H1 (cell line): ENCODE measurements at regions not wholly inside any gene's neighbourhood (a gene's known extent, or its start where the extent isn't known, plus 50 kb on each side); places are given as distances from the start of the nearest gene placed in this dataset.

Source experiments
- CTCF ChIA-PET: fragments of 300-600 bp; sonication (Branson Sonifier 250); formaldehyde crosslinking; loops from one replicate; lab custom pipeline; 2021; ENCODE audit not compliant: partially characterized antibody; lab: Charles Lee
- POLR2A ChIA-PET: fragments of 300-600 bp; sonication (Branson Sonifier 250); formaldehyde crosslinking; loops from one replicate; lab custom pipeline; 2021; ENCODE audit warnings: inconsistent platforms; ENCODE audit not compliant: partially characterized antibody; lab: Charles Lee
- DNase-seq, 2 experiments: peaks; one replicate each; pipeline versions ENCODE4 v3.0.0 to v3.0.0-alpha.2; 2010 to 2022; ENCODE audit warnings: low spot score in 2 of 2, low read depth in 1 of 2, mixed read lengths in 1 of 2
- FAIRE-seq: peaks from 2 replicates; lab custom pipeline; 2011; peaks lifted over from hg19 to GRCh38; lab: Jason Lieb, UNC
- H2AFZ ChIP-seq: 2 replicates; pipeline ENCODE4 v1.8.1; 2012; ENCODE audit warnings: low read length, inconsistent platforms
- H2AK5ac ChIP-seq: 2 replicates; pipeline ENCODE4 v1.6.1; 2013; ENCODE audit warnings: low read depth, low read length
- H2BK120ac ChIP-seq: replicated peaks from 2 replicates; pipeline ENCODE3; 2013; ENCODE audit warnings: low read depth, low read length, inconsistent platforms
- H2BK12ac ChIP-seq: 2 replicates; pipeline ENCODE4 v1.6.1; 2013; ENCODE audit warnings: low read depth, low read length
- H2BK15ac ChIP-seq: 2 replicates; pipeline ENCODE4 v1.6.1; 2013; ENCODE audit warnings: low read length
- H2BK20ac ChIP-seq: 2 replicates; pipeline ENCODE4 v1.6.1; 2013; ENCODE audit warnings: low read length
- H2BK5ac ChIP-seq: 2 replicates; pipeline ENCODE4 v1.6.1; 2013; ENCODE audit warnings: low read depth, low read length
- H3K14ac ChIP-seq: 2 replicates; pipeline ENCODE4 v1.6.1; 2013; ENCODE audit warnings: inconsistent platforms; ENCODE audit not compliant: insufficient read length
- H3K18ac ChIP-seq: 2 replicates; pipeline ENCODE4 v1.6.1; 2013; ENCODE audit warnings: low read length; ENCODE audit errors: extremely low read depth
- H3K23ac ChIP-seq: 2 replicates; pipeline ENCODE4 v1.6.1; 2013; ENCODE audit warnings: inconsistent platforms; ENCODE audit not compliant: insufficient read length
- H3K23me2 ChIP-seq: 2 replicates; pipeline ENCODE4 v1.6.1; 2013; ENCODE audit warnings: low read depth, low read length
- H3K27ac ChIP-seq: 2 replicates; pipeline ENCODE4 v1.6.1; 2011; ENCODE audit warnings: low read depth, low read length, inconsistent platforms
- H3K27me3 ChIP-seq, 4 experiments: replicated peaks in 1 of 4; 1 replicate in 1 of 4; 2 replicates in 3 of 4; pipeline versions ENCODE4 v1.6.1 to v1.8.1; 2011 to 2013; ENCODE audit warnings: low read length in 3 of 4, mild to moderate bottlenecking in 3 of 4, inconsistent platforms in 2 of 4, mixed read lengths in 2 of 4, moderate library complexity in 1 of 4; ENCODE audit not compliant: control insufficient read depth in 3 of 4, insufficient read depth in 3 of 4; ENCODE audit errors: extremely low read depth in 1 of 4
- H3K36me3 ChIP-seq, 4 experiments: 2 replicates each; pipeline versions ENCODE4 v1.6.1 to v1.8.1; 2011 to 2013; ENCODE audit warnings: mild to moderate bottlenecking in 4 of 4, low read length in 3 of 4, moderate library complexity in 2 of 4, control low read depth in 1 of 4, inconsistent platforms in 1 of 4; ENCODE audit not compliant: insufficient read depth in 4 of 4, control insufficient read depth in 2 of 4
- H3K4ac ChIP-seq: replicated peaks from 2 replicates; pipeline ENCODE3; 2013; ENCODE audit warnings: low read length, low read depth, mixed read lengths, inconsistent platforms; ENCODE audit not compliant: insufficient read length
- H3K4me1 ChIP-seq, 4 experiments: replicated peaks in 1 of 4; 1 replicate in 1 of 4; 2 replicates in 3 of 4; pipeline versions ENCODE4 v1.6.1 to v1.8.1; 2011 to 2013; ENCODE audit warnings: low read length in 3 of 4, inconsistent platforms in 2 of 4, mixed read lengths in 1 of 4; ENCODE audit not compliant: insufficient read depth in 4 of 4, control insufficient read depth in 3 of 4
- H3K4me2 ChIP-seq, 2 experiments: 2 replicates each; pipeline versions ENCODE4 v1.6.1 to v1.8.1; 2011 to 2013; ENCODE audit warnings: low read depth in 2 of 2, low read length in 2 of 2, control low read depth in 1 of 2, inconsistent platforms in 1 of 2, mild to moderate bottlenecking in 1 of 2; ENCODE audit not compliant: insufficient read depth in 1 of 2
- H3K4me3 ChIP-seq, 4 experiments: fragments of 200-600, 300-600 bp in 1 of 4; sonication (generic), shearing (Covaris generic), sonication (Bioruptor Twin) in 1 of 4; 2 replicates each; pipeline versions ENCODE4 v1.5.1 to v1.8.1; 2011 to 2016; ENCODE audit warnings: low read length in 4 of 4, low read depth in 3 of 4, control low read depth in 2 of 4, inconsistent platforms in 2 of 4, mild to moderate bottlenecking in 2 of 4, mixed read lengths in 1 of 4, moderate library complexity in 1 of 4; ENCODE audit not compliant: insufficient read depth in 2 of 4; ENCODE audit errors: extremely low read depth in 1 of 4
- H3K56ac ChIP-seq: replicated peaks from 2 replicates; pipeline ENCODE3; 2013; ENCODE audit warnings: low read depth, mild to moderate bottlenecking, mixed read lengths, low read length, inconsistent platforms; ENCODE audit not compliant: insufficient read length
- H3K79me1 ChIP-seq: 2 replicates; pipeline ENCODE4 v1.6.1; 2013; ENCODE audit warnings: low read depth, low read length, control low read depth
- H3K79me2 ChIP-seq, 2 experiments: 2 replicates each; pipeline versions ENCODE4 v1.6.1 to v1.8.1; 2012 to 2013; ENCODE audit warnings: low read length in 2 of 2, mild to moderate bottlenecking in 2 of 2, inconsistent platforms in 1 of 2; ENCODE audit not compliant: insufficient read depth in 2 of 2, control insufficient read depth in 1 of 2
- H3K9ac ChIP-seq, 4 experiments: replicated peaks in 1 of 4; 1 replicate in 1 of 4; 2 replicates in 3 of 4; pipeline versions ENCODE4 v1.6.1 to v1.8.1; 2011 to 2013; ENCODE audit warnings: low read depth in 3 of 4, low read length in 3 of 4, control low read depth in 2 of 4, mild to moderate bottlenecking in 2 of 4, moderate library complexity in 2 of 4, inconsistent platforms in 1 of 4; ENCODE audit errors: extremely low read depth in 1 of 4
- H3K9me3 ChIP-seq, 2 experiments: 2 replicates each; pipeline versions ENCODE4 v1.6.1 to v1.8.1; 2012 to 2013; ENCODE audit warnings: mild to moderate bottlenecking in 2 of 2, moderate library complexity in 2 of 2, control low read depth in 1 of 2, inconsistent platforms in 1 of 2, low read depth in 1 of 2, low read length in 1 of 2, mixed read lengths in 1 of 2; ENCODE audit not compliant: insufficient read depth in 2 of 2
- H4K20me1 ChIP-seq, 2 experiments: replicated peaks in 1 of 2; 2 replicates each; pipeline versions ENCODE3 to v1.8.1; 2011 to 2013; ENCODE audit warnings: inconsistent platforms in 2 of 2, low read length in 2 of 2, mild to moderate bottlenecking in 1 of 2; ENCODE audit not compliant: insufficient read depth in 2 of 2, control insufficient read depth in 1 of 2
- H4K5ac ChIP-seq: 2 replicates; pipeline ENCODE4 v1.6.1; 2013; ENCODE audit warnings: low read length, low read depth, mixed read lengths, inconsistent platforms; ENCODE audit not compliant: insufficient read length
- H4K8ac ChIP-seq: 2 replicates; pipeline ENCODE4 v1.8.0; 2013; ENCODE audit warnings: mild to moderate bottlenecking, moderate library complexity, low read length, inconsistent platforms; ENCODE audit not compliant: insufficient read depth; ENCODE audit errors: extremely low read depth
- H4K91ac ChIP-seq: replicated peaks from 2 replicates; pipeline ENCODE3; 2013; ENCODE audit warnings: low read length, mixed read lengths, inconsistent platforms; ENCODE audit not compliant: insufficient read length
- ATF2 ChIP-seq: IDR thresholded peaks from 2 replicates; pipeline ENCODE4 v1.6.1; 2012; ENCODE audit warnings: low read length, inconsistent platforms
- RFX5 ChIP-seq: IDR thresholded peaks from 2 replicates; pipeline ENCODE4 v1.6.1; 2011; ENCODE audit warnings: low read depth, low read length, improper control_type of control experiment, borderline replicate concordance
- SAP30 ChIP-seq: fragments of 300-600 bp; sonication (generic); IDR thresholded peaks from 2 replicates; pipeline ENCODE4 v1.7.1; 2012; ENCODE audit warnings: low read length, moderate library complexity, mild to moderate bottlenecking, inconsistent platforms; ENCODE audit not compliant: insufficient read depth, insufficient replicate concordance
- SIX5 ChIP-seq: IDR thresholded peaks from 2 replicates; pipeline ENCODE4 v1.6.1; 2011; ENCODE audit warnings: mild to moderate bottlenecking, low read depth, low read length
- SP4 ChIP-seq: IDR thresholded peaks from 2 replicates; pipeline ENCODE4 v1.6.1; 2012; ENCODE audit warnings: low read length, inconsistent platforms
- TEAD4 ChIP-seq: IDR thresholded peaks from 2 replicates; pipeline ENCODE4 v1.6.1; 2012; ENCODE audit warnings: low read depth, low read length, inconsistent platforms, mixed read lengths
- YY1 ChIP-seq: IDR thresholded peaks from 2 replicates; pipeline ENCODE4 v1.6.1; 2011; ENCODE audit warnings: low read depth, mild to moderate bottlenecking, low read length
- WGBS, 2 experiments: shearing (Covaris generic) in 1 of 2; methylation state at CpG; one replicate each; pipeline versions ENCODE4 v1.1.6 to v1.1.7; 2013 to 2015; ENCODE audit warnings: low lambda C conversion rate in 2 of 2, mixed read lengths in 2 of 2, inconsistent platforms in 1 of 2, low coverage in 1 of 2, missing lambda C conversion rate in 1 of 2; ENCODE audit not compliant: insufficient replicate concordance in 2 of 2, insufficient coverage in 1 of 2, insufficient read length in 1 of 2; ENCODE audit errors: extremely low coverage in 1 of 2, missing lambda C conversion rate in 1 of 2; 5-methylcytosine and 5-hydroxymethylcytosine counted together
- TF ChIP-seq, protein P1 (sequence below), 3 experiments: IDR thresholded peaks; 1 replicate in 2 of 3; 2 replicates in 1 of 3; pipeline versions ENCODE4 v1.5.1 to v1.6.1; 2011; ENCODE audit warnings: low read length in 3 of 3, mild to moderate bottlenecking in 3 of 3, inconsistent platforms in 2 of 3, low read depth in 1 of 3, moderate library complexity in 1 of 3; ENCODE audit not compliant: insufficient read depth in 1 of 3; ENCODE audit errors: control extremely low read depth in 1 of 3

DNA sequence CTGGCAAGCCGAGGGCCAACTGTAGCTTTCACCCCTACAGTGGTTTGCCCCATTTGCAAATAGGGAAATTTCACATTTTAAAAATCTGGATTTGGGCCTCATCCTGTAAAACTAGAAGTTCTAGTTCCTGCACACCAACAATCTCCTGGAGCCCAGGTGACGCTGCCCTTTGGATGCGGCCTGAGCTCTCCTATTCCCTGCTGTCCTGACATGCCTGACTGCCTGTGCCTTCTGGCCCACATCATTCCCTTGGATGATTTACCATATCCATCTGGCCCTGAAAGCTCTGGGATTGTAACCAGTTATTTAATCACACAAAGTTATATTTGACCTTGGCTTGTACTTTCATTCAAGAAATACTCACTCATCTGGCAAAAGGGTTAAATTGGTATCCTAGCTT, 272.3 kb downstream of the ARRDC4 start:
- no peaks in the 10 kb centered on the region for H3K23me2 ChIP-seq
- no peak overlapping the region for H2BK15ac ChIP-seq
- FAIRE-seq, result no peak
- H3K23ac ChIP-seq, result no peak overlapping the region
- H4K91ac ChIP-seq, result no peak overlapping the region
- no peaks in the 10 kb centered on the region for H3K27me3 ChIP-seq
- H3K36me3 ChIP-seq, result no peaks in the 10 kb centered on the region
- H3K4me2 ChIP-seq, result no peak overlapping the region
- no peak overlapping the region for H4K8ac ChIP-seq
- no peak overlapping the region for H3K27ac ChIP-seq
- no peak overlapping the region for H3K56ac ChIP-seq
- no peak overlapping the region for H2BK120ac ChIP-seq
- H2AFZ ChIP-seq, result no peak overlapping the region
- DNase-seq, result no peak
- H4K5ac ChIP-seq, result no peak overlapping the region
- ChIA-PET POLR2A (no interaction called here), CTCF (interaction anchor here (1.3 to 2.5 kb wide), 3 partner anchors 9 to 115 kb away, joined by 3 to 8 read pairs (median 5); no protein-coding TSS in a partner anchor)
- no peaks in the 10 kb centered on the region for H3K79me2 ChIP-seq
- H3K79me1 ChIP-seq, result no peaks in the 10 kb centered on the region
- H4K20me1 ChIP-seq, result no peaks in the 10 kb centered on the region
- no peak overlapping the region for H3K4me3 ChIP-seq
- no peak overlapping the region for H3K18ac ChIP-seq
- no peaks in the 10 kb centered on the region for H3K4me1 ChIP-seq
- H3K4ac ChIP-seq, result no peak overlapping the region
- H3K9me3 ChIP-seq, result no peaks in the 10 kb centered on the region
- H2BK20ac ChIP-seq, result no peak overlapping the region
- no peak overlapping the region for H3K14ac ChIP-seq
- 94% methylated on average over 3 of the region's 3 CpGs; no CpG with 5 or more reads in 1 of the 2 experiments for WGBS, 2 experiments
- no peak overlapping the region for H2BK12ac ChIP-seq
- no peak overlapping the region for H3K9ac ChIP-seq
- no peak overlapping the region for H2AK5ac ChIP-seq
- H2BK5ac ChIP-seq, result no peak overlapping the region
- no peak for TF ChIP-seq ATF2
- TF ChIP-seq YY1, result no peak
- TF ChIP-seq, protein P1, sequence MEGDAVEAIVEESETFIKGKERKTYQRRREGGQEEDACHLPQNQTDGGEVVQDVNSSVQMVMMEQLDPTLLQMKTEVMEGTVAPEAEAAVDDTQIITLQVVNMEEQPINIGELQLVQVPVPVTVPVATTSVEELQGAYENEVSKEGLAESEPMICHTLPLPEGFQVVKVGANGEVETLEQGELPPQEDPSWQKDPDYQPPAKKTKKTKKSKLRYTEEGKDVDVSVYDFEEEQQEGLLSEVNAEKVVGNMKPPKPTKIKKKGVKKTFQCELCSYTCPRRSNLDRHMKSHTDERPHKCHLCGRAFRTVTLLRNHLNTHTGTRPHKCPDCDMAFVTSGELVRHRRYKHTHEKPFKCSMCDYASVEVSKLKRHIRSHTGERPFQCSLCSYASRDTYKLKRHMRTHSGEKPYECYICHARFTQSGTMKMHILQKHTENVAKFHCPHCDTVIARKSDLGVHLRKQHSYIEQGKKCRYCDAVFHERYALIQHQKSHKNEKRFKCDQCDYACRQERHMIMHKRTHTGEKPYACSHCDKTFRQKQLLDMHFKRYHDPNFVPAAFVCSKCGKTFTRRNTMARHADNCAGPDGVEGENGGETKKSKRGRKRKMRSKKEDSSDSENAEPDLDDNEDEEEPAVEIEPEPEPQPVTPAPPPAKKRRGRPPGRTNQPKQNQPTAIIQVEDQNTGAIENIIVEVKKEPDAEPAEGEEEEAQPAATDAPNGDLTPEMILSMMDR (IDR thresholded peaks at IDR 0.05; ENCODE audit: control extremely low read depth in 1 of 3, insufficient read depth in 1 of 3, low read depth in 1 of 3, low read length in 3 of 3), result no peak
- TF ChIP-seq RFX5, result no peak
- no peak for TF ChIP-seq SAP30
- TF ChIP-seq SP4, result no peak
- TF ChIP-seq TEAD4, result no peak
- TF ChIP-seq SIX5, result no peak
